Naive thymus-derived CD8-positive, alpha-beta T cell (primary cell): ENCODE measurements at regions not wholly inside any gene's neighbourhood (a gene's known extent, or its start where the extent isn't known, plus 50 kb on each side); places are given as distances from the start of the nearest gene placed in this dataset.

Experiments
- ATAC-seq, 2 donors: fragments of 150-1000 bp; cut with Tn5 transposase in 1 of 2; sonication (Bioruptor Pico), chemical (Tn5 transposase) in 1 of 2; 1 replicate in 1 of 2; 2 replicates in 1 of 2; pipeline ENCODE4 v1.10.0; 2021; ENCODE audit warnings: mild to moderate bottlenecking in 2 of 2, moderate library complexity in 2 of 2
- POLR2A ChIA-PET: fragments of 350-600 bp; sonication (Branson Sonifier 250); formaldehyde crosslinking; loops from one replicate; lab custom pipeline; 2021; ENCODE audit warnings: antibody characterized with exemption; lab: Charles Lee
- DNase-seq, 10 donors: peaks; one replicate each; pipeline versions ENCODE4 v3.0.0 to v3.0.0-alpha.2; 2020 to 2022
- H3K27ac Mint-ChIP-seq, 10 donors: one replicate each; pipeline ENCODE4 v1.8.0; 2020 to 2022; ENCODE audit warnings: mild to moderate bottlenecking in 10 of 10, mixed read lengths in 10 of 10, moderate library complexity in 4 of 10, inconsistent platforms in 1 of 10
- H3K27me3 Mint-ChIP-seq, 5 donors: one replicate each; pipeline ENCODE4 v1.8.0; 2021 to 2022; ENCODE audit warnings: mixed read lengths in 5 of 5
- H3K36me3 Mint-ChIP-seq, 3 donors: one replicate each; pipeline ENCODE4 v1.8.0; 2020 to 2022; ENCODE audit warnings: mixed read lengths in 3 of 3, mild to moderate bottlenecking in 2 of 3, inconsistent platforms in 1 of 3
- H3K4me1 Mint-ChIP-seq, 4 donors: one replicate each; pipeline ENCODE4 v1.8.0; 2021 to 2022; ENCODE audit warnings: mixed read lengths in 4 of 4
- H3K4me3 Mint-ChIP-seq, 10 donors: one replicate each; pipeline ENCODE4 v1.8.0; 2020 to 2022; ENCODE audit warnings: mild to moderate bottlenecking in 10 of 10, mixed read lengths in 10 of 10, moderate library complexity in 6 of 10, inconsistent platforms in 1 of 10
- H3K9me3 Mint-ChIP-seq, 9 donors: one replicate each; pipeline ENCODE4 v1.8.0; 2020 to 2022; ENCODE audit warnings: mixed read lengths in 9 of 9, mild to moderate bottlenecking in 3 of 9, inconsistent platforms in 1 of 9, moderate library complexity in 1 of 9

GRCh38 chr9:89720696-89721175 is 115.9 kb downstream of the GADD45G start:
- POLR2A ChIA-PET = no interaction called here

GRCh38 chr9:89721176-89721700 is 116.4 kb downstream of the GADD45G start:
- Mint-ChIP-seq H3K9me3 (peaks cover 0 to 5% (median 0%) of the 10 kb centered on the region in 9 donors), H3K27me3 (peaks cover 0 to 3% (median 0%) of the 10 kb centered on the region in 5 donors), H3K4me1 (peaks cover 0 to 13% (median 5%) of the 10 kb centered on the region in 4 donors), H3K27ac (no peak overlapping the region), H3K36me3 (peaks cover 0 to 5% (median 0%) of the 10 kb centered on the region in 3 donors), H3K4me3 (no peak overlapping the region)
- DNase-seq (no peak), ATAC-seq (no peak)
- POLR2A ChIA-PET = no interaction called here

More at GRCh38 chr9:89720696-89721175, 115.9 kb downstream of the GADD45G start:
- Mint-ChIP-seq H3K36me3 (peaks cover 0 to 5% (median 0%) of the 10 kb centered on the region in 3 donors), H3K27me3 (peaks cover 0 to 3% (median 0%) of the 10 kb centered on the region in 5 donors), H3K4me1 (peaks cover 3 to 17% (median 7%) of the 10 kb centered on the region in 4 donors), H3K27ac (no peak overlapping the region), H3K4me3 (no peak overlapping the region), H3K9me3 (peaks cover 0 to 5% (median 0%) of the 10 kb centered on the region in 9 donors)
- DNase-seq (no peak), ATAC-seq (no peak)

- H3K4me1 Mint-ChIP-seq = peaks cover 0 to 9% (median 2%) of the 10 kb centered on the region in 4 donors
- no peak overlapping the region for H3K4me3 Mint-ChIP-seq
- POLR2A ChIA-PET = no interaction called here
- H3K36me3 Mint-ChIP-seq = peaks cover 0 to 5% (median 0%) of the 10 kb centered on the region in 3 donors
- H3K9me3 Mint-ChIP-seq = peaks cover 0 to 5% (median 0%) of the 10 kb centered on the region in 9 donors
- H3K27ac Mint-ChIP-seq = no peak overlapping the region
- H3K27me3 Mint-ChIP-seq = peaks cover 0 to 3% (median 0%) of the 10 kb centered on the region in 5 donors
- ATAC-seq = no peak
- DNase-seq = no peak
These were observed 117.2 kb downstream of the GADD45G start for GRCh38 chr9:89721971-89722530.

DNA sequence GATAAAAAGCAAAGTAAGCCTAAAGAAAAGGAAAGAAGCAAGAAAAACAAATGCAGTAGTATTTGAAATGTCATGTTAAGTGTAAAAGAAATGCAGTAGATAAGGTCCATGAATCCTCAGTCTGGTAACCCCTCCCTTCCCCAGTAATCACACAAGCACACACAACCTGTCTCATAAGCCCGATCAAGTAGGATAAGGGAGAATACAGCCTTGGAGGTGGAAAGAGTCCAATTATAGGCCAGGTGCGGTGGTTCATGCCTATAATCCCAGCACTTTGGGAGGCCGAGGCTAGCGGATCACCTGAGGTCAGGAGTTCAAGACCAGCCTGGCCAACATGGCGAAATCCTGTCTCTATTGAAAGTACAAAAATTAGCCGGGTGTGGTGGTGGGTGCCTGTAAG is 117.9 kb downstream of the GADD45G start:
- H3K4me1 Mint-ChIP-seq = peaks cover 0 to 8% (median 2%) of the 10 kb centered on the region in 4 donors
- peaks cover 0 to 3% (median 0%) of the 10 kb centered on the region in 5 donors for H3K27me3 Mint-ChIP-seq
- H3K36me3 Mint-ChIP-seq = peaks cover 0 to 5% (median 0%) of the 10 kb centered on the region in 3 donors
- POLR2A ChIA-PET = no interaction called here
- no peak overlapping the region for H3K27ac Mint-ChIP-seq
- H3K9me3 Mint-ChIP-seq = peaks cover 0 to 5% (median 0%) of the 10 kb centered on the region in 9 donors
- DNase-seq (no peak), ATAC-seq (no peak)
- H3K4me3 Mint-ChIP-seq = no peak overlapping the region

DNA sequence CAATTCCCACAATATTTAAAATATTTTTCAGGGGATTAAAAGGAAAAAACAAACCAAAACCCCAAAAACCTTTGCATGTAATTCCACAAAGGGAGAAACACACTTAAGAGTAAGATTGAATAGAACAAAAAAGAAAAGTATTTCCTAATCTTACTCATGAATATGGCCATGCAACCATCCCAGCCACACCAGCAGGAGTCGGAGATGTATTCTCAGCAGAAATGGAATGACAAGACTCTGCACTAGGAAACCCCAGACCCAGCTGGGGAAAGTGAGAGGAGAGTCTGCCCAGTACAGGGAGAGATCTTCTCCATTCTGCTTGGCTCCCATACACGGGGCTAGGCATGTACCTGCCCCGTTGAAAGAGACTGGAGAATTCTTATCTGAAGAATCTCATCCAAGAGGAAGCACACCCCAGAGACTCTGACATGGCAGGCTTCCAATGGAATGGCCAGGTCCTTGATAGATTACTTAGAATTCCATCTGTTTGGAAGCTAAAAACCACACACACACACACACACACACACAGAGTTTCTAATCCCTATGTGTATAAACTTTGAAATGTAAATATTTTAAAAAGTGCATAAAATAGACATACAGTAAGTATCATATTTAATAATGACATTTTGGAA is 118.8 kb downstream of the GADD45G start:
- POLR2A ChIA-PET = no interaction called here
- DNase-seq (no peak), ATAC-seq (no peak)
- H3K4me1 Mint-ChIP-seq = peaks cover 0 to 8% (median 2%) of the 10 kb centered on the region in 4 donors
- H3K4me3 Mint-ChIP-seq = no peak overlapping the region
- H3K27ac Mint-ChIP-seq = no peak overlapping the region
- peaks cover 0 to 5% (median 0%) of the 10 kb centered on the region in 9 donors for H3K9me3 Mint-ChIP-seq
- peaks cover 0 to 5% (median 0%) of the 10 kb centered on the region in 3 donors for H3K36me3 Mint-ChIP-seq
- H3K27me3 Mint-ChIP-seq = peaks cover 0 to 3% (median 0%) of the 10 kb centered on the region in 5 donors

DNA sequence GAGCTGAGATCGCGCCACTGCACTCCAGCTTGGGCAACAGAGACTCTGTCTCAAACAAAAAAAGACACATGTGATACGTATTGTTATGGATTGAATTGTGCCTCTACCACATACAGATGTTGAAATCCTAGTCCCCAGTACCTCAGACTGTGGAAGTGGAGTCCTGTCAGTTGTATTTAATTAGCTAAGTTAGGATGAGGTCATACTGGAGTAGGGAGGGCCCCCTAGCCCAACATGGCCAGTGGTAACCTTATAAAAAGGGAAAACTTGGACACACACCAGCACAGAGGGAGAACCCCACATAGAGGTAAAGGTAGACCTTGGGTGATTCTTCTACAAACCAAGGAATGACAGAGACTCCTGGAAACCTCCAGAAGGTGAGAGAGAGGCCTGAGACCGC is 119.8 kb downstream of the GADD45G start:
- peaks cover 0 to 3% (median 0%) of the 10 kb centered on the region in 5 donors for H3K27me3 Mint-ChIP-seq

DNA sequence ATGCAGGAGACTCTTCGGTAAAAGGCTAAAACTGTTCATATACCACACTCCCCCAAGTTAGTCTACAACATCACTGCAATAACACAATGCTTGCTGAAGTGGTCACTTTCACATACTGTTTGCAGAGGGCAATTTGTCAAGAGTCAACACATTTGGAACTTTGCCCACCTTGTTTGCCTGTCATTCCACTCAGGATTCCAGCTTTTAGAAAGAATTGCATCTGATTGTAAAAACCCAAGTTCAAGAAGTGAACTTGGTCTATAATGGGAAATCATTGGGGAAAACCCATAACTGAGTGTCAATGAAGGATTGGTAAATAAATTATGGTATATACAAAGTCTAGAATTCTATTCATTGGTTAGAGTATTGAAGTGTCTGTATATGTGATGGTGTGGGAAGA is 120.5 kb downstream of the GADD45G start:
- POLR2A ChIA-PET = no interaction called here

More for the DNA sequence above, 119.8 kb downstream of the GADD45G start:
- ATAC-seq = no peak
- Mint-ChIP-seq H3K27ac (no peak overlapping the region), H3K9me3 (peaks cover 0 to 2% (median 0%) of the 10 kb centered on the region in 9 donors), H3K36me3 (no peaks in the 10 kb centered on the region), H3K4me1 (peaks cover 0 to 8% (median 2%) of the 10 kb centered on the region in 4 donors), H3K4me3 (no peak overlapping the region)
- no peak for DNase-seq
- POLR2A ChIA-PET = no interaction called here

GRCh38 chr9:89729954-89730530 is 125.2 kb downstream of the GADD45G start:
- Mint-ChIP-seq H3K4me1 (peaks cover 0 to 6% (median 4%) of the 10 kb centered on the region in 4 donors), H3K27ac (no peak overlapping the region), H3K9me3 (peaks cover 0 to 2% (median 0%) of the 10 kb centered on the region in 9 donors), H3K27me3 (peaks cover 0 to 2% (median 0%) of the 10 kb centered on the region in 5 donors), H3K4me3 (no peak overlapping the region), H3K36me3 (no peaks in the 10 kb centered on the region)
- ATAC-seq (no peak), DNase-seq (no peak)
- POLR2A ChIA-PET = no interaction called here

More for the DNA sequence above, 120.5 kb downstream of the GADD45G start:
- Mint-ChIP-seq H3K27me3 (peaks cover 0 to 3% (median 0%) of the 10 kb centered on the region in 5 donors), H3K9me3 (peaks cover 0 to 2% (median 0%) of the 10 kb centered on the region in 9 donors), H3K27ac (no peak overlapping the region), H3K36me3 (no peaks in the 10 kb centered on the region), H3K4me3 (no peak overlapping the region), H3K4me1 (peaks cover 0 to 8% (median 2%) of the 10 kb centered on the region in 4 donors)
- ATAC-seq = no peak
- no peak for DNase-seq

GRCh38 chr9:89730715-89731114 is 125.9 kb downstream of the GADD45G start:
- H3K4me3 Mint-ChIP-seq = no peak overlapping the region
- H3K27ac Mint-ChIP-seq = no peak overlapping the region
- H3K4me1 Mint-ChIP-seq = peaks cover 0 to 6% (median 4%) of the 10 kb centered on the region in 4 donors
- DNase-seq (no peak), ATAC-seq (no peak)
- H3K9me3 Mint-ChIP-seq = peaks cover 0 to 2% (median 0%) of the 10 kb centered on the region in 9 donors
- H3K36me3 Mint-ChIP-seq = no peaks in the 10 kb centered on the region
- H3K27me3 Mint-ChIP-seq = no peaks in the 10 kb centered on the region
- POLR2A ChIA-PET = no interaction called here

- Mint-ChIP-seq H3K27me3 (no peaks in the 10 kb centered on the region), H3K9me3 (peaks cover 0 to 1% (median 0%) of the 10 kb centered on the region in 9 donors), H3K4me1 (peaks cover 2 to 6% (median 5%) of the 10 kb centered on the region in 4 donors), H3K27ac (peak overlapping the region in 1 of 10 donors; percentile 15), H3K4me3 (no peak overlapping the region), H3K36me3 (no peaks in the 10 kb centered on the region)
- POLR2A ChIA-PET = no interaction called here
- no peak for ATAC-seq
- DNase-seq = no peak
These were observed 126.7 kb downstream of the GADD45G start for GRCh38 chr9:89731262-89732182.

- no peaks in the 10 kb centered on the region for H3K9me3 Mint-ChIP-seq
- POLR2A ChIA-PET = no interaction called here
- H3K27ac Mint-ChIP-seq = peak overlapping the region in 1 of 10 donors; percentile 15
These were observed 127.6 kb downstream of the GADD45G start for GRCh38 chr9:89732295-89732938.

More at GRCh38 chr9:89732295-89732938, 127.6 kb downstream of the GADD45G start:
- Mint-ChIP-seq H3K36me3 (no peaks in the 10 kb centered on the region), H3K4me1 (peaks cover 2 to 14% (median 5%) of the 10 kb centered on the region in 4 donors), H3K27me3 (no peaks in the 10 kb centered on the region), H3K4me3 (no peak overlapping the region)
- DNase-seq (no peak), ATAC-seq (no peak)
